NCI-H2081 (cell line): ENCODE measurements at regions not wholly inside any gene's neighbourhood (a gene's known extent, or its start where the extent isn't known, plus 50 kb on each side); places are given as distances from the start of the nearest gene placed in this dataset.

Experiments used
- DNase-seq, 2 experiments: peaks; one replicate each; lab custom pipeline; 2025; lab: John Stamatoyannopoulos, UW

GRCh38 chr10:129025787-129026186 is 441.3 kb upstream of the MGMT start:
- DNase-seq: no peak

DNA sequence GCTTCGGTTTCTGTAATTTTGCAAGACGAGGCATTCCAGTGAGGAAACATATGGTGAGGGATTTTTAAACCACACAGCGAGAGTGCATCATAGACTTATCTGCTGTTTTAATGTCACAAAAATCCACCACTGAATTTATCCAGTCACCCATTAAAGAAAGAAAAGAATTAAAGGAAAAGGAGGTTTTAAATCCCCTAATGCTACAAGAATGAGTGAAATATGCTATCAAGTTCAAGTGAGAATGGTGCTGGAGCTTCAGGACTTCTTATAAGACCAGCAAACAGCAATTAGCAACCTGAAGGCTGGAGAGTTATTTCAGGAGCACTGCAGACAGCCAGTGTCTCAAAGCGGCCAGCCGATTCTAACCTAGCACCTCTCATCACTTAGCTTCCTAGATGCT is 439.1 kb upstream of the MGMT start:
- DNase-seq: no peak

DNA sequence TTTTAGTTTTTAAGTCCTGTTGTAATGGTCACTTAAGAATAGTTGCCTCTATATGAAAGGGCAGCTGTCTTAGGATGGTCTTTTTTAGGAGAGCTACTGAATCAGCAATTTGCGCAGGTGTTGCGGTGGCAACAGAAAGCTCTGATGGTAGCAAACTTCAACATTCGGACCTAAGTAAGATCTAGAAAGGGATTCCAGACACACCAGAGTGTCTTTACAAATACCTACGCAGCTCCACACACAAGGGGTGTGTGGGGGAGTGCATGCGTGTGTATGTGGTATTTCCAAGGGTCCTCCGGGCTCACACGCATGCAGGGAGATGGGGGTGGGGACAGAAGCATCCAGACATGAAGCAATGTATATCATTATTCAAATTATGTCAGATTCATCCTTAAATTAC is 438.6 kb upstream of the MGMT start:
- no peak for DNase-seq

- DNase-seq: no peak
These were observed 438.0 kb upstream of the MGMT start for GRCh38 chr10:129029051-129029450.

- no peak for DNase-seq
These were observed 437.0 kb upstream of the MGMT start for GRCh38 chr10:129029851-129030602.

DNA sequence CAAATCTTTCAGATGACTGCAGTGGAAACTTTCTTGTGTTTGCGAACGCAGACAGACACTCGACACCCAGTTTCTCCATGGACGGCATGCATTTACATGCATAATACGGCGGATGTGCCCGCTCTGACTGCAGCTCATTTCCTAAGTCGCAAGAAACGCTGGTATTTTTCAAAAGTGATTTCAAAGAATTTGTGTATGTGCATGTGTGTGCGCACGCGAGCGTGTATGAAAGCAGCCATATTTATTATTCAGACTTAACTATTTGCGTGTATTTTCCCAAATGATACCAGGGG is 436.5 kb upstream of the MGMT start:
- no peak for DNase-seq

- DNase-seq: no peak
These were observed 435.8 kb upstream of the MGMT start for GRCh38 chr10:129030996-129031843.

GRCh38 chr10:129031844-129032150 is 435.2 kb upstream of the MGMT start:
- no peak for DNase-seq

GRCh38 chr10:129032372-129033313 is 434.4 kb upstream of the MGMT start:
- no peak for DNase-seq

- DNase-seq: no peak
These were observed 433.7 kb upstream of the MGMT start for GRCh38 chr10:129033340-129033739.

DNA sequence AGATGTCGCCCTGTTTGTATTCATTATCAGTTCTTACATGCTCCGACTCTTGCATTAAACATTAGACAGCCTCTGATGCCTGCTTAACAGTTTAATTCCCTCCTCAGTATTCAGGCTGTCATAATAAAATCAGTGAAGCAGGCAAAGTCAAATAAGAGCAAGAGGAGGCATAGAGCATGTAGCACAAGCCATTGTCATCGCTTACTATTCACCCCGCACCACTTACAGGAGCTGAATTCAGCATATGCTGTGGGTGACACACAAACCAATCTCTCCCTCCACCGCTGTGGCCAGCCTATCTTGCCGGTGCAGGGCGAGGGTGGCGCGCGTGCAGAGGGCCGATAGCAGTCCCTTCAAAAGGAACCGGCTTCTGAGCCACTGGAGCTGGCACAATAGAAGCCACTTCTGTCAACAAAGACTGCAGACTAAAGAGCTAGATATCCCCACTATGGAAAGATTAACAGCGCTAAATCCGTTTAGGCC is 433.2 kb upstream of the MGMT start:
- DNase-seq: no peak

DNA sequence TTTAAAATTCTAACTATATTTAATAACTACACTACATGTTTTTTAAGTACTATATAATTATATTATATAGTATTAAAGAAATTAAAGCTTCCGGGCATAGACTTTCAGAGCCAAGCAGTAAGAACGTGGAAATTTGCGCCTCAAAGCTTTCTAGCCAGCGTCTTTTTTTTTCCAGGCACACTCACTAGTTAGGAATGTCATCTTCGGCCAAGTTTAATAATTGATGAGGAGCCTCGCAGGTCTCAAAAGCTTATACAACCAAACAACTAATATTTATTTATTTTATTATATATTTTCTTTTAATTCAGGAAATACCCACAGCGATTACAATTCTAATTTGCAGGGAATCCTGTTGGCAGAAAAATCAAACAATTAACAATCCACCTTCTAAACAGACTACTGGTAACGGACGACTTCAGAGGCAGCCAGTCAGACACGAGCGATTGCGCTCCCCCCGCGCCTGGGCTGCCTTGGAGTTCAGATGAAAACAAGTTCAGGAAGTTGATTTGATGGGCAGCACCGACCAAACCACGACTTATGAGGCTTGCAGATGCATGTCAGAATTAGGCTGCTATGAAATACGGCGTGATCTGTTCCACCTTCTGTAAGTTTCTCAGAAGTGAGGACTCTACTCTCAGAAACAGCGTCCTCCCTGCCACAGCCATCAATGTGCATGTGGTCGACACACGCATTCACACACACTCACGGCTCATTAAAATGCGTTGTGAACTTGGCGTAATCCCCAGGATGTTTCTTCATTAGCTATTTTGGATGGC is 431.8 kb upstream of the MGMT start:
- no peak for DNase-seq

DNA sequence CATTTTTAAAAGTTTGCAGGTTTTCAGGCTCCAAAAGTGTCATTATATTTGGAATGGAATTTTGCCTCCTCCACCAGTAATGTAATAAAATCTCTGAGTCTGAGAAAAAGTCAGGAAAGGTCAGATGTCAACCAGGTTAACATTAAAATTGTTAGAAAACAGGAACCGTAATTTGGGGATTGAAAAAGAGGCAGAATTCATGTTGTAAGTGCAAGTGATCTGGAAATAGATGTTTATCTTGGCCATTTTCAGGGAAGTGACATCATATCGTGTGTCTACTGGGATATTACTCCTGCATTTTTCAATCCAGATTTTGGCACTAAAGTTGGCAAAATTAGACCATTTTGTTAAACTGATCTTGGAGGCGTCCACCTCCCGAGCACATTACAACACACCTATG is 428.5 kb upstream of the MGMT start:
- no peak for DNase-seq

DNA sequence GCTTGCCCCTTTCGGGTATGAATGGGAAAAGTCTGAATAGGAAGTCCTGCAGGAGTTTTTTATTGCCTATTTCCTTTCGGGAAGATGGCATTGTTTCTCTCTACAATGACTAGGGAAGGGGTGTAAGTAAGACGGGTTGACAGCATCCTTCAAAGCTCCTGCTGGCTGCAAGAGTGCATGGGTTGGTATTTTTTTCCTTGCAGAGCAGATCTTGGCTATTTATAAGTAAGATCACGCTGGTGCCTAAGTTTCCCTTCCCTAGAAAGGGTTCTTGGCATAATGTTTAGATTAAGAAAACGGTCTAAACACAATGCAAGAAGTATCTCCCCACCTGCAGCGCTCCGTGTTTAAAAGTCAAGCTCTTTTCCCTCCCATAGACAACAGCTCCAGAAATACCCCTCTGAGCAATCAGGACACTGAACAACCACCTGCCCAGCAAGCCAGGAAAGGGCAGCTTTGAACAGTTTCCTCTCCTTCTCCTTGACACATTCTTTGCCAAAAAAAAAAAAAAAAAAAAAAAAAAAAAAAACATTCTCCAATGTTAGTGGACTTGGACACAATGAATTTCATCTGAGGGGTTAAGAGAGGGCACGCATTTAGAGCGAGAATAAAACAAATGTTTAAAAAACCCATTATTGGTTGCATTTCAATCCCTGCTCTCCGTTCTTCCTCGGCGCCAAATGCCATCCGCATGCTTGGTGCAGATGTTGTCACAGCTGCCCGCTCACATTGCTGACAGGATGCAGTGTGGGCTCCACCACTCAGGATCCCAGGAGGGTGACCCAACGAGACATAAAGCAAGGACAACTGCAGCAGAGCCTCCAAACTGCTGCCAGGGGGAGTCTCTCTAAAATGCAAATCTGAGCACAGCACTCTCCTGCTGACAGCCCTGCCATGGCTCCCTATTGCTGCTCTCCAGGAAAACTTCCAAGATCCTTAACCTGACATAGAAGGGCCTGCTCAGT is 427.4 kb upstream of the MGMT start:
- DNase-seq: no peak

DNA sequence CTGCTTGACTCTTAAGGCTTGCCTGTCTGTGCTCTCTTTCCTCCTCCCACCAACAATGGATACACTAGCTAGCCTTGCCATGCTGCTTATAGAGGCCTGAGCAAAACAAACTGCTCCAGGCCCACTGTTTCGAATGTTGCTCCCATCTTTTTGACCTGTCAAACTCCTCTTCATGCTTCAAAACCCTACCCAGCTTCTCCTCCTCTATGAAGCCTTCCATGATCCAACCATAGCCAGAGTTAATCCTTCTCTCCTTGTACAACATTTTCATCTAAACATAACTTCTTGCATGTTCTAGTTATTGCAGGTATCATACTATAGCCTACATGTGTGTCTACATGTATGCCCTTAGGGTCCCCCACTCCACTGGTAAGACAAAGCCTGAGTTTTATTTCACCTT is 426.7 kb upstream of the MGMT start:
- no peak for DNase-seq

DNA sequence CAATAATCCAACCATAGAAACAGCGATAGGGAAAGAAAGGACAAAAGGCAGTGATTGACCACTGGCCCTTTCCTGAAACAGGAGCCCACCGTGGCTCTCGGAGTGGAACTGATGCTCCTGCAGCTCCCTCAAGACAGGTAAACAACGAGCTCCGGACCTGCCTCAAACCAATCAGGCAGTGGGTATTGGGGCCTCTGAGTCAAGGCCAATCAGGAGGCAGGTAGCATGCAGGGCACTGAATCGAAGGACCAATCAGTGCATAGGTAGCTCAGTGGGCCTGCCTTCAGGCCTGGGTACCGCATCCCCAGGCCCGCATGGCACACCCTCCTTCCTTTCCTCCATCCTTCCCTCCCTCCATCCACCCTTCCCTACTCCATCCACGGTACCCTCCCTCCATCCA is 425.1 kb upstream of the MGMT start:
- DNase-seq: no peak

- no peak for DNase-seq
These were observed 424.1 kb upstream of the MGMT start for GRCh38 chr10:129042776-129043595.

DNA sequence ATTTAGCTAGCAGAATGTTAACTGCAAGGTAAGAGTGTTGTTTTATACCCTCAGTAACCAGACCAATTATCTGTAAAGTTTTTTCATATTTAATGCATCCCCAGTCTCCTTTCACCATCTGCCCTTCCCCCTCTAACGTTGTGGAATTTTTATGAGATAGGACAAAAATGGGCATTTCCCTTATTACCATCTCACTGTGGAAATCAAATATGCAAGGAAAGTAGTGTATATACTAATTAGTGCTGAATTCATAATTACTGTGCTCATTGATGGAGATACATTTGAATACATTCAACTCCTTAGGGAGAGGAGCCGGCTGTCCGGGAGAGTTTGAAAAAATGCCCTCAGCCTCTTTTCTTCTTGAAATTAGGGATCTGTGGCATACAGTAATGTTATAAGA is 423.4 kb upstream of the MGMT start:
- no peak for DNase-seq

- DNase-seq: no peak
These were observed 421.4 kb upstream of the MGMT start for GRCh38 chr10:129045599-129045998.
